COR-L47 (cell line): ENCODE measurements at regions not wholly inside any gene's neighbourhood (a gene's known extent, or its start where the extent isn't known, plus 50 kb on each side); places are given as distances from the start of the nearest gene placed in this dataset.
"Not testable (repeated sequence)": the region's sequence is repeated elsewhere in the genome, so short reads cannot be mapped to it uniquely, and the experiment has no call there.

Experiments used
- DNase-seq: peaks from one replicate; lab custom pipeline; 2025; lab: John Stamatoyannopoulos, UW

DNA sequence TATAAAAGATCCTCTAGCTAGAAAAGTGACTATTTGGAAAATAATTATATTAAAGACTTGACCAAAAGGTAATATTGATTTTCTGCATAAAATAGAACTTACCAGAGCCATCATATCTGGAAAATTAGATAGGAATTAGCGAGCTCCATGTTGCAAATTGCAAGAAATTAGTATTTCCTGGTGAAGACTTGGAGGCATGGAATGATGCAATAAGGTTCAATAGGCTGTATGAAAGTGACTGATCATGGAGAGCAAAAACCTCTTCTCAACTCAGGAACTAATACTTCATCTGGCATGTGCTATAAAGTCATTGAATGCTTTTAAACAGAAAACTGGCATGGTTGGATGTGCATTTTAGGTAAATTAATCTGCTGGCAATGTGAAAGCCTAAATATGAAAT lies 66.3 kb upstream of the UFM1 start:
- no peak for DNase-seq

- DNase-seq: no peak
Measured at GRCh38 chr13:38265132-38265497, 84.5 kb upstream of the UFM1 start.

DNA sequence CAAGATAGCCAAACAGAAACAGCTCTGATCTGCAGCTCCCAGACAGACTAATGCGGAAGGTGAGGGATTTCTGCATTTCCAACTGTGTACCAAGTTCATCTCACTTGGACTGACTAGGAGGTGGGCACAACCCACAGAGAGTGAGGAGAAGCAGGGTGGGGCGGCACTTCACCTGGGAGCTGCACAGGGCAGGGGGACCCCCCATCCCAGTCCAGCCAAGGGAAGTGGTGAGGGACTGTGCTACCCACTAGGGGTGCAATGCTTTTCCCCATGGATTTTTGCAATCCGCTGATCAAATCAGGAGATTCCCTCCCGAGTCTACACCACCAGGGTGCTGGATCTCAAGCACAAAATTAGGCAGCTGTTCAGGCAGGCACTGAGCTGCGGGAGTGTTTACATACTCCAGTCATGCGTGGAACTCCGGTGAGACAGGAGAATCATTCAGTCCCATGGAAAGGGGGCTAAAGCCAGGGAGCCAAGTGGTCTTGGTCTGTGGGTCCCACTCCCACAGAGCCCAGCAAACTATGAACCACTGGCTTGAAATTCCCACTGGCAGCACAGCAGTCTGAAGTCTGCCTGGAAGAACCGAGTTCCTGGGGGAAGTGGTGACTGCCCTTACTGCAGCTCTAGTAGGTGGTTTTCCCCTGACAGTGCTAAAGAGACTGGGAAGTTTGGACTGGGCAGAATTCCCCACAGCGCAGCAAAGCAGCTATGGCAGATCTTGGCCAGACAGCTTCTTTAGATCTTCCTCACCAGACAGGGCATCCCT lies 85.1 kb upstream of the UFM1 start:
- DNase-seq: peak; percentile 34

GRCh38 chr13:38262211-38262610 lies 87.4 kb upstream of the UFM1 start:
- no peak for DNase-seq

- DNase-seq: no peak
Measured at GRCh38 chr13:38255600-38255999, 94.1 kb upstream of the UFM1 start.

DNA sequence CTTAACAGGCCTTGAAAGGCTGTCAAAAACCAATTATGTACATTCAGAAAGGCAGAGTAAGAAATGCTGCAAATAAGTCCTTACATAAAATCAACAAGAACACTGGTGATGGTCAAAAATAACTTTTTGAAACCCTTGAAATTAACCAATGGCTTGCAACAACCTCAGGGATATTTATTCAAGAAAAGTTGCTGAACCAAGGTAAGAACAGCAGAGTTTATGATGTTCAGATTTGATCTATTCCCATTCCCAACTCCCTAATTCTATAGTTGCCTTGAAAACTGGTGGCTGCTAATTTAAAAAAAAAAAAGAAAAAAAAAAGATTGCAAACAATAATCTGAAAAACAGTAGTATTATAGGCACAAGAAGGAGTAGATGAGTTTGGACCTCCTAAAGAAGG lies 109.8 kb upstream of the UFM1 start:
- DNase-seq: no peak

- no peak for DNase-seq
Measured at GRCh38 chr13:38228322-38228721, 121.3 kb upstream of the UFM1 start.

GRCh38 chr13:38226496-38226895 lies 123.2 kb upstream of the UFM1 start:
- DNase-seq: no peak

GRCh38 chr13:38223089-38223488 lies 126.6 kb upstream of the UFM1 start:
- DNase-seq: peak; percentile 21

- not testable (repeated sequence) for DNase-seq
Measured at GRCh38 chr13:38221120-38221519, 128.5 kb upstream of the UFM1 start.

- no peak for DNase-seq
Measured at GRCh38 chr13:38216181-38216580, 133.5 kb upstream of the UFM1 start.

GRCh38 chr13:38213314-38213713 lies 136.3 kb upstream of the UFM1 start:
- no peak for DNase-seq

- no peak for DNase-seq
Measured at GRCh38 chr13:38210928-38211596, 138.6 kb upstream of the UFM1 start.

DNA sequence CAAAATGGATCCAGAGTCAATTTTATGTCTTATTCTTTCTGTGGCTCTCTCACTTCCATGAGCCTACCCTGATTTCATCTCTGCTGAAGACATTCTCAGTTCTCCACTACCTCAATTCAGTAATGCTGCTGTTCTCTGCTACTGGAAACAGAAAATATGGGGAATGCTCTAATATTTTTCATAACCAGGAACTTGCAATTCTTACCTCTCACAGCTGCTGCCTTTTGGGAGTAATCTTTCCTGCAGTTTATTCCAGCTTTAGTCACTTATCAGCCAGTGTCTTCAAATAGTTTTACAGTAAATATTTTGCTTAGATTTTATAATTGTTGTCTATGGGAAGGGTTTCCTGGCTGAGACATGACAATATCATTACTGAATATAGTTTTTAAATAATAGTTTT lies 145.1 kb upstream of the UFM1 start:
- no peak for DNase-seq

DNA sequence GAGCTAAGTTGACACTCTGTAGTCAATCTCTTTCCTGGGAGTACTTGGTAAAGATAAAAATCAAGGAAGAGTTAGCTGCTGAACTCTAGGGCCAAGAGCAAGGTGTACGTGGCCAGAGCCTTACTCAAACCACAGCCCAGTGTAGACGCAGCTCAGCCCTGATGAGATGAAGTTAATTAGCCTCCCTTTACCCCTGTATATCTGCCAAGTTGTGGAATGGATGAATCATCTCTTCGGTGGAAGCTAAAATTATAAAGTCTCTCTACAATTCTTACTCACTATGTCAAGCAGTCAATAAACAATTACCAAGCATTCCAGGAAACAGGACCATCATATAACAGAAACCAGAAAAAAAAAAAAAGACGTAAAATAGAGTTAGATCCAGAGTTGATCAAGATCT lies 146.9 kb upstream of the UFM1 start:
- DNase-seq: no peak

GRCh38 chr13:38191016-38191415 lies 158.6 kb upstream of the UFM1 start:
- no peak for DNase-seq

DNA sequence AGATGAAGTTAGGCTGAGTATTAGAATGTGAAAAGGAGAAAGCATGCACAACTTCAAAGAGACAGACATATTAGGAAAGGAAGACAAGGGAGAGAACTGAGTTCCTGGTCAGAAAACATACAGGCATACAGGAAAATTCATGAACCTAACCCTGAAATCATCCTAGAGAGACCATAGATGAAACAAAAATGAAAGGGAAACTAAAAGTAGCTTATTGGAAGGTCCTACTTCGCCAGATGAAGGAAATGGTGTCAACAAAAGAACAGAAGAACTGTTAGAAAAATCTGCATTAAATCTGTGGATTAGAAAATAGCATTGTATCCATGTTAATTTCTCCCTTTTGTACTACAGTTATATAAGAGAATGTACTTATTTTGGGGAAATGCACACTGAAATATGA lies 169.0 kb upstream of the UFM1 start:
- no peak for DNase-seq

DNA sequence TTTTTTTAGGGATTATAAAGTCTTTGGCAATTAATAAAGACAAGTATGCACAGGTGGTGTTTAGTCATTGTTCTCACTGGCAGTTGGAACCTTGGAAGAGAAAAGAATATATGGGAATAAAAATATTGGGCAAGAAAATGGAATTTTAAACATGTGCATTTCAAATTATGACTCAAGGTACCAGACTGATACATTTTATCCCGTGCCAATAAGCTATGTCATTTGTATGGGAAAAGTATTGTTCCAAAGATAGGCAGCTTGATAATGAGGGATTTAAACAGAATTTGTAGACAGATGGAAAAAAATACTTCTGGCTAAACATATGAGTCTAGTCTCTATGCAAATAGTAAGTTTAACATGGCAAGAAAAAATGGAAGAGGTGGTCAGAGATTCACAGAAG lies 169.5 kb upstream of the UFM1 start:
- DNase-seq: no peak

DNA sequence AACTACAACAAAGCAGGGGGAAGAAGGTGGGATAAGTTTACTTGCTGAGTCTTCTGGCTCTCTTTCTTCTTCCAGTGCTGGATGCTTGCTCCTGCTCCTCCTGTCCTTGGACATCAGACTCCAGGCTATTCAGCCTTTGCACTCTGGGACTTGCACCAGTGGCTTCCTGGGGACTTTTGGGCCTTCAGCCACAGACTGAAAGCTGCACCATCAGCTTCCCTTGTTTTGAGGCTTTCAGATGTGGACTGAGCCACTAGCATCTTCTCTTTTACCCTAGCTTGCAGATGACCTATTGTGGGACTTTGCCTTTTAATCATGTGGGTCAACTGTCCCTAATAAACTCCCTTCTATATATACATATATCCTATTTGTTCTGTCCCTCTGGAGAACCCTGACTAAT lies 173.0 kb upstream of the UFM1 start:
- no peak for DNase-seq

DNA sequence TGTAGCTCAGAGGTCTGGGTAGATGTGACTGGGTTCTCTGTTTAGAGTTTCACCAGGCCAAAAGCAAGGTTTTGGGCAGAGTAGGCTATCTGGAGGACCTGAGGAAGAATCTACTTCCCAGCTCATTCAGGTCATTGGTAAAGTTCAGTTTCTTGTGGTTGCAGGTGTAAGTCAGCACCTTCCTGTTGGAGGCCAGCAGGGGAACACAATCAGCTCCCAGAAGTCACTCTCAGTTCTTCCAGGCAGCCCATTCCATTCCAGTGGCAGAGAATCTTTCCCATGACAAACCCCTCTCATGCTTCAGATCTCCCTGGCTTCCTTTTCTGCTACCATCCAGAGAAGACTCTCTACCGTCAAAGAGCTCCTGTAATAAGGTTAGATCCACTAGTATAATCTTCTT lies 176.2 kb upstream of the UFM1 start:
- no peak for DNase-seq

DNA sequence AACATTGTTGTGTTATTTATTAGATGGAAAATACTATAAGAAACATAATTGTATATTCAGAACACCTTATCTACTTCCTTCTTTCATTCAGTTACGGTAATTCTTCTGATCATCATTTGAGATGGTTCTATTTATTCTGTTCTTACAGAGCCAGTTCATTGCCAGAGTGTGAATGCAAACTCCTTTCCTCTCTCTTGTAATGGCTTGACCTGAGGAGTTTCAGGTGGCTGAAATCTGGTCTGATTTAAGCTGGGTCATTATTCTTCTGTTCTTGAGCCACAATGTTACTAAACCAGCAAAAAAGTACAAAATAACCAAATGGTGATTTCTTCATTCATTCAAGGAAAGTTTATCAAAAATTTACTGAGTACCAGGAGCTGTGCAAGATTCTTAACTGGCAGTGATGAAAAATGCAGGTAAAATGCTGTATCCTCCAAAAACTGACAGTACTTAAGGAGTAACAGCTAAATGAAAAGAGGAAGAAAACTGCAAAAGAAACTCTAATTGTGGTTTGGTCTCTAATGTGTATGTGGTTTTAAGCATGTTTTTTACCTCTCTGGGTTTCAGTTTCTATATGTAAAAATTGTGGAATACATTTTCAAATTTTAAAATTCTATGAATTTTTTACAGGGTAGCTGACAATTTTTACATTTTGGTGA lies 182.4 kb upstream of the UFM1 start:
- no peak for DNase-seq

GRCh38 chr13:38166116-38166515 lies 183.5 kb upstream of the UFM1 start:
- no peak for DNase-seq

DNA sequence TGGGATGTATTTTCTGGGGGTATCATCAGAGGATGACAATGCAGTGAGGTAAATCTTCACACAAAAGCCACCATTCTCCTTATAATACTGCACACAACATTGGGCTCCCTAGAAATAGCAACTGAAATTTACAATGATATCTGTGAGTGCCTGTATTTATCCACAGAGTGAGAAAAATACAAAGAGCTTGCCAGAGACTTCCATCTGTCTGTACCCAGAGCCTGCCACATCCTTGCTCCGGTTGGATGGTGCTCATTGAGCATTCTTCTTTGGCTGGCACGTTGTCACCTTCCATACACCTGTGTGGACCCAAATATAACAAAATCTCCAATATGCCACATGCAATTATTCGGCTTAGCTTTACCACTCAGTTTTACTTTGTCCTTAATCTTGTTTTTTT lies 189.5 kb upstream of the UFM1 start:
- DNase-seq: no peak
